ENCODE measurements at regions not wholly inside any gene's neighbourhood (a gene's known extent, or its start where the extent isn't known, plus 50 kb on each side); places are given as distances from the start of the nearest gene placed in this dataset.
A peak's percentile ranks its signal among the peaks of the same experiment; 100 is the strongest.

DNA sequence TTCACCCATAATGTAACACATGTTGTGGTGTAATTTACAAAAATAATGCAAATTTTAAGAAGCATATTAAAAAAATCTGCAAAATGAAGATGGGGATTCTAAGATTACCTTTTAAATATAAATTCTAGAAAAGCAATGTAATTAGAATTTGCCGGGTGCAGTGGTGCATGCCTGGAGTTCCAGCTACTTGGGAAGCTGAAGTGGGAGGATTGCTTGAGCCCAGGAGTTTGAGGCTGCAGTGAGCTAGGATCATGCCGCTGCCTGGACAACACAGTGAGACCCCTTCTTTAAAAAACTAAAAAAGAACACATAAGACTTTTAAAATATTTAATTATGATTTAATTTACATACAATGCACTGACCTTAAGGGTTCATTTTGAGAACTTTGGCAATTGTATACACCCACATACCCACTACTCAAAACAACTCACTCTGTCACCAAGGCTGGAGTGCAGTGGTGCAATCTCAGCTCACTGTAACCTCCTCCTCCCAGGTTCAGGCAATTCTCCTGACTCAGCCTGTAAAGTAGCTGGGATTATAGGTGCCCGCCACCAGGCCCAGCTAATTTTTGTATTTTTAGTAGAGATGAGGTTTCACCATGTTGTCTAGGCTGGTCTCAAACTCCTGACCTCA, 134.0 kb upstream of the TBL1XR1 start:
- TF ChIP-seq POLR2A (IDR thresholded peaks at IDR 0.05) = no peak
- TF ChIP-seq, protein P1, sequence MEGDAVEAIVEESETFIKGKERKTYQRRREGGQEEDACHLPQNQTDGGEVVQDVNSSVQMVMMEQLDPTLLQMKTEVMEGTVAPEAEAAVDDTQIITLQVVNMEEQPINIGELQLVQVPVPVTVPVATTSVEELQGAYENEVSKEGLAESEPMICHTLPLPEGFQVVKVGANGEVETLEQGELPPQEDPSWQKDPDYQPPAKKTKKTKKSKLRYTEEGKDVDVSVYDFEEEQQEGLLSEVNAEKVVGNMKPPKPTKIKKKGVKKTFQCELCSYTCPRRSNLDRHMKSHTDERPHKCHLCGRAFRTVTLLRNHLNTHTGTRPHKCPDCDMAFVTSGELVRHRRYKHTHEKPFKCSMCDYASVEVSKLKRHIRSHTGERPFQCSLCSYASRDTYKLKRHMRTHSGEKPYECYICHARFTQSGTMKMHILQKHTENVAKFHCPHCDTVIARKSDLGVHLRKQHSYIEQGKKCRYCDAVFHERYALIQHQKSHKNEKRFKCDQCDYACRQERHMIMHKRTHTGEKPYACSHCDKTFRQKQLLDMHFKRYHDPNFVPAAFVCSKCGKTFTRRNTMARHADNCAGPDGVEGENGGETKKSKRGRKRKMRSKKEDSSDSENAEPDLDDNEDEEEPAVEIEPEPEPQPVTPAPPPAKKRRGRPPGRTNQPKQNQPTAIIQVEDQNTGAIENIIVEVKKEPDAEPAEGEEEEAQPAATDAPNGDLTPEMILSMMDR (IDR thresholded peaks at IDR 0.05) = no peak

DNA sequence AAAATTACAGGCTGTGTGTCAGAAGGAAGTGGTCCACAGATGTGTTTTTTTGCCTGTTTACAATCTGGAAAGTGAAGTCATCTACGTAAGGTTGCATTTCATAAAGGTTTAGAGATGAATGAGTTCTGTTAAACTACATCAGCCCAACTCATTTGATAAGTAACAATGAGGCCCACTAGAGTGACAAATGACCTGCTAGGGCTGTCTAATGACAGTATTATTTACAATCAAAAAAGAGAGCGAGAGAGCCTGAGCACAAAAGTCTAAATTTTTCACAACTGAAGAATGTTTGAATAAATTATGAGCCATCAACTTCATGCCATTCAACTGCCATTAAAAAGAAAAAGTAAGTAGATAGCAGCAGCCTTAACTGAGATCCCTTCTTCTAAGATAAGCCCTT, 135.7 kb upstream of the TBL1XR1 start:
- H3K27ac ChIP-seq = no peak overlapping the region
- H3K27me3 ChIP-seq = no peaks in the 10 kb centered on the region
- H3K4me1 ChIP-seq = peaks cover 0 to 34% (median 11%) of the 10 kb centered on the region in 3 donors
- DNase-seq = no peak
- WGBS, 2 donors = 77 to 91% methylated on average over 2 of the region's 2 CpGs
- TF ChIP-seq POLR2A (IDR thresholded peaks at IDR 0.05) = no peak
- TF ChIP-seq, protein P1 (IDR thresholded peaks at IDR 0.05) = no peak
- H3K9me3 ChIP-seq = no peaks in the 10 kb centered on the region
- intact Hi-C loops (cut with DNase I) = no loop called here
- no peaks in the 10 kb centered on the region for H3K36me3 ChIP-seq
- no peak overlapping the region for H3K4me3 ChIP-seq

More for the DNA sequence above, 134.0 kb upstream of the TBL1XR1 start:
- intact Hi-C loops (cut with DNase I) = no loop called here
- Histone ChIP-seq H3K36me3 (no peaks in the 10 kb centered on the region), H3K4me1 (peaks cover 0 to 21% (median 11%) of the 10 kb centered on the region in 3 donors), H3K9me3 (no peaks in the 10 kb centered on the region), H3K27me3 (no peaks in the 10 kb centered on the region), H3K4me3 (no peak overlapping the region), H3K27ac (no peak overlapping the region)
- DNase-seq = no peak
- 86 to 87% methylated on average over 3 of the region's 3 CpGs for WGBS, 2 donors

DNA sequence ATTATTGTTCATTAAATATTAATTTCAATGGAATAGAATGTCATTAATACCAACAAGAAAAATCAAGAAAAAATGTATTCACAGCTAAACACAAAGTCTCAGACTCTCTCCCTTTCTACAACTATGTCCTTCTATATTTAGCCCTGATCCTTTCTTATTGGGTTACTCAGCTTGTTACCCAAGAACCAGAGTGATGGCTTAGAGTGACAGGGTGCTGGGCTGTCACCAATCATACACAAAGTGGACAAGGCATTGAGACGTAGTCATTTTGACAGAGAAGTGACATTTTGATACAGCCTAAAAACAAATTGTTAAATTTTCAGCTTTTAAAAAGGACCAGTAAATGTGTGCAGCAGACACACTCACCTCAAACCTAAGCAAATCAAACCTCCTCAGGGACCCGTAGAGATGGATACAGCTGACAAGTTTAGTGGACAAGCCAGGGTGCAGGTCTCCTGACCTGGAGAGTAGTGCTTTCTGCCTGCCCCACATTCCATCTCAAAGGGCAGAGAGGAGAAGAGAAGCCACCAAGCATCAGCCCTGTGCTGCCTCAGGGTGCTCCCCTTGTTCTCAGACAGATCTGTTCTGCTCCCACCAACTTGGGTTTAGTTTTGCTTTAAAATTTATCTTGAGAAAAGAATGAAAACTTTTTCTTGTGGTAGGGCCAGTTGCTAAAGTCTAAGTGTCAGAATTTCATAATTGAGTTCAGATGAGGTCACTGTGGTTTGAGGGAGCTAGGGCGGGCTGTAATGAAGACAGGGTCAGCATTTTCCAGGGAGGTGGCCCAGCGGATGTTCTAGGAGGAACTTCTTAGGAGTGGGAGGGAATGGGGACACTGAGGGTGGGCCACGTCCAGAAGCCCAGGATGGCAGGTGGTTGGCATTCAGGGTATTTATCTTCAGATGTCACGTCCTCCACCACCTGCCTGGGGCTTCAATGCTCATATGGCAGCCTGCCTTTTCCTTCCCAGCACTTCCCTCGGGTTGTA, 136.5 kb upstream of the TBL1XR1 start:
- Histone ChIP-seq H3K4me1 (peaks cover 0 to 43% (median 11%) of the 10 kb centered on the region in 3 donors), H3K9me3 (no peaks in the 10 kb centered on the region), H3K4me3 (no peak overlapping the region), H3K27ac (peak overlapping the region in 1 of 4 donors; percentile 31), H3K27me3 (no peaks in the 10 kb centered on the region), H3K36me3 (no peaks in the 10 kb centered on the region)
- intact Hi-C loops (cut with DNase I) = no loop called here
- 58 to 72% methylated on average over 7 of the region's 7 CpGs for WGBS, 2 donors
- no peak for DNase-seq
- TF ChIP-seq POLR2A (IDR thresholded peaks at IDR 0.05) = no peak
- TF ChIP-seq, protein P1 (IDR thresholded peaks at IDR 0.05) = no peak

DNA sequence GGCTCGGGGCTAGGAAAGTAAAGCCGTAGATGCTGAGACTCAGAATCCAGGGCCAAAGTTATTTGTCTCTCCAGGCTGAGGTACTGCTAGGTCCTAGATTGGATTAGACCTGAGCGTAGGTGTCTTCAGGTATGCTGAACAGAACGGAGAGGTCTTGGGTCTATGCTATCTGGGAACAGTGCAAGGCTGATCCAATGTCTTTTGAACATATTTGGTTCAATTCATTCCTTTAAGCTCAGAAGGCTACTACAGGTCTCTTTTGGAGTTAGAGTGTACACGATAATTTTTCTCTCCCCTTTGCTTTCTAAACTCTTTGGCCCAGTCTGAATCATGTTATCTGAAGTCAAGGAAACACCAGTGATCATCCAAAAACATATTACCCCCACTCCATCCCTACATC, 137.5 kb upstream of the TBL1XR1 start:
- no peak for DNase-seq
- no peaks in the 10 kb centered on the region for H3K27me3 ChIP-seq
- no peaks in the 10 kb centered on the region for H3K36me3 ChIP-seq
- TF ChIP-seq POLR2A (IDR thresholded peaks at IDR 0.05) = no peak
- TF ChIP-seq, protein P1 (IDR thresholded peaks at IDR 0.05) = no peak
- no peak overlapping the region for H3K4me3 ChIP-seq
- peaks cover 0 to 46% (median 11%) of the 10 kb centered on the region in 3 donors for H3K4me1 ChIP-seq
- no peak overlapping the region for H3K27ac ChIP-seq
- intact Hi-C loops (cut with DNase I) = no loop called here
- WGBS, 2 donors = 94 to 96% methylated on average over 5 of the region's 5 CpGs
- H3K9me3 ChIP-seq = no peaks in the 10 kb centered on the region

DNA sequence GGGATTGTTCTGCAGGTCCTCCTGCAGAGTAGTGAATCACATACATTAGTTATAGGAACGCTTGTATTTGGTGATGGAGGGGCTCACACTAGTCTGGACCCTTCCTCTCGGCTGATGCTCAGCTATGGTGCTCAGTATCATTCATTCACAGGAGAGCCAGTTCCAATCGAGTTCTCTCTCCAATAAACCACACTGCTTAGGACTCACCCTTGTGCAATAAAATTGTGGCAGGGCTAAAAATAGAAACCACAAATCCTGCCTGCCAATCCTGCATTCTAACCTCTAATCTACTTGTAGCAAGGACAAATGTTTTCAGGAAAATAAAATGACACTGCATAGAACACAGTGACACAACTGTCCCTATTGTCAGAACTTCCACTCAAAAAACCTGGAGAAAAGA, 138.4 kb upstream of the TBL1XR1 start:
- Histone ChIP-seq H3K36me3 (no peaks in the 10 kb centered on the region), H3K4me1 (peaks cover 0 to 46% (median 11%) of the 10 kb centered on the region in 3 donors), H3K27ac (no peak overlapping the region), H3K9me3 (no peaks in the 10 kb centered on the region), H3K27me3 (no peaks in the 10 kb centered on the region), H3K4me3 (no peak overlapping the region)
- no peak for DNase-seq
- 60% methylated on average over 3 of the region's 3 CpGs; no CpG with 5 or more reads in 1 of the 2 donors for WGBS, 2 donors
- intact Hi-C loops (cut with DNase I) = no loop called here
- TF ChIP-seq, protein P1 (IDR thresholded peaks at IDR 0.05) = no peak
